ENCODE measurements at regions not wholly inside any gene's neighbourhood (a gene's known extent, or its start where the extent isn't known, plus 50 kb on each side); places are given as distances from the start of the nearest gene placed in this dataset.
"Not testable (repeated sequence)": the region's sequence is repeated elsewhere in the genome, so short reads cannot be mapped to it uniquely, and the experiment has no call there.

DNA sequence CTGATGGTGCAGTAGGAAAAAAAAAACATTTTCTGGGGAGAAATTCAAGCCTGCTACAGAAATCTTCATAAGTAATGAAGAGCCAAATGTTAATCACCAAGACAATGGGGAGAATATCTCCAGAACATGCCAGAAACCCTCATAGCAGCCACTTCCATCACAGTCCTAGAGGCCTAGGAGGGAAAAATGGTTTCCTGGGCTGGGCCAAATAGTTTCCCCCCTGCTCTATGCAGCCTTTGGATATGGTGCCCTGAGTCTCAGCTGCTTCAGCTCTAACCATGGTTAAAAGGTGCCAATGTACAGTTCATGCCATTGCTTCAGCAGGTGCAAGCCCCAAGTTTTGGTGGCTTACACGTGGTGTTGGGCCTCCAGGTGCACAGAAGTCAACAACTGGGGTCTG lies 113.1 kb downstream of the ZNF648 start:
- no peak for DNase-seq

DNA sequence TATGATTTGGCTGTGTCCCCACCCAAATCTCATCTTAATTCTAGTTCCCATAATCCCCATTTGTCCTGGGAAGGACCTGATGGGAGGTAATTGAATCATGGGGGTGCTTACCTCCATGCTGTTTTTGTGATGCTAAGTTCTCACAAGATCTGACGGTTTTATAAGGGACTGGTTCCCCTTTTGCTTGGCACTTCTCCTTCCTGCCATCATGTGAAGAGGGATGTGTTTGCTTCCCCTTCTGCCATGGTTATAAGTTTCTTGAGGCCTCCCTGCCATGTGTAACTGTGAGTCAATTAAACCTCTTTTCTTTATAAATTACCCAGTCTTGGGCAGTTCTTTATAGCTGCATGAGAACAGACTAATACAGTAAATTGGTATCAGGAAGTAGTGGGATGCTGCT lies 114.1 kb downstream of the ZNF648 start:
- DNase-seq = no peak

DNA sequence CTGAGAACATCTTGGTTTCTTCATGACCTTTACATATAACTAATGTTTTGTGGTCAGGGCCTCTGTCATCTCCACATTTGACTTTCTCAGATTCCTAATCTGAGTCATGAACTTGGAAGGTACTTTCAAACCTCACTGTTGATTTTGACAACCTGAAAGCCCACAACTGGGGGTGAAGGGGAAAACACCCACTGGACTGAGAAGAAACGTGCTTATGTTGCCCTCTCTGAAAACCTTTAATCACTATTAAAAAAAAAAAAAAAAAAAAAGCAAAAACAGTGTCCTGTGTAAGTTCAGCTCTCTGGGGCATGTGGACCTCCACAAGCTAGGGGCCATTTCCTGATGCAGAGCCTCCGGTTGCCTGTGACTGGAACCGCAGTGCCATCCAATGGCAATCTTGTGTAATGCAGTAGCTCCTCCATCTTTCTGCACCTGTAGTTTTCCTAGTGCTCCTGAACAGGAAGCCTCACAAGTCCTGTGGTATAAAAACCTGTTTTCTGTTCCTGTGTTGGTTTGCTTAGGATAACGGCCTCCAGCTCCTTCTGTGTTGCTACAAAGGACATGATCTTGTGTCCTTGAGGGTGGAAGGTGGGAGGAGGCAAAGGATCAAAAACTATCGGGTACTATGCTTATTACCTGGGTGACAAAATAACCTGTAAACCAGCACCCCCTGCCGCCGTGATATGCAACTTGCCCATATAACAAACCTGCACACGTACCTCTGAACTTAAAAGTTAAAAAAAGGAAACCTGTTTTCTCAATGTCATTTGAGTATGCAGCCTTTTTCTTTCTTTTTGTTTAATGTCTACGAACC lies 124.5 kb downstream of the ZNF648 start:
- peak; percentile 11 for DNase-seq

DNA sequence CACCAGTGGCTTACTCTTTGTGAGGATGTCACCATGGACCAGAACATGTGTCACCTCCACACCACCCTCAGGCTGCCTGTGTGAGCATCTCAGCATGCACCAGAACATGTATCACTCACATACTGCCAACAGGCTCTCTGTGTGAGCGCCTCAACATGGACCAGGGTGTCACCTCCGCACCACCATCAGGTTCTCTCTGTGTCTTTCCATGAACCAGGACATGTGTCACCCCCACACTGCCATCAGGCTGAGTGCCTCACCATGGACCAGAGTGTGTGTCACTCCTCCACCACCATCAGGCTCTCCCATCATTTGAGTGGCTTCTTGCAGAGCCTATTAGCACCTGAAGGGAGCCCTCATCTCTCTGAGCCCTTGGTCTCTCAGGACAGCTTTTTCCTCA lies 125.2 kb downstream of the ZNF648 start:
- DNase-seq = no peak

DNA sequence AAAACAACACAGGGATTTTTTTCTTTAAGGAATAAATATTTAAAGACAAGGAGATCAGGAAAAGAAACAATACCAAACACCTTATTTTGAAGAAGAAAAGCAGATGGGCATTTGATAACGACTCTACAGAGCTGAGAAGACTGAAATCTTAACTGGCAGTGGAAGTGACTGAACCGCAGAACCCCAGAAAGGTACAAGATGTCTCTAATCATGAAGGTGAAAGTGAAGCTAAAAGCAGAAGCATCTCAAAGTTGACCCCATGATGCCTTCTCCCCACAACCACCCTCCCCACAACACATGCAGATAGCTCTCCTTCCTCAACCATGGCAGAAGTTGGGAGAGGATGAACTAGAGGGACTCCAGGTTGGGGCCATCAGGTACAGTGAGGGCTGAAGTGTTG lies 129.6 kb downstream of the ZNF648 start:
- DNase-seq = no peak

DNA sequence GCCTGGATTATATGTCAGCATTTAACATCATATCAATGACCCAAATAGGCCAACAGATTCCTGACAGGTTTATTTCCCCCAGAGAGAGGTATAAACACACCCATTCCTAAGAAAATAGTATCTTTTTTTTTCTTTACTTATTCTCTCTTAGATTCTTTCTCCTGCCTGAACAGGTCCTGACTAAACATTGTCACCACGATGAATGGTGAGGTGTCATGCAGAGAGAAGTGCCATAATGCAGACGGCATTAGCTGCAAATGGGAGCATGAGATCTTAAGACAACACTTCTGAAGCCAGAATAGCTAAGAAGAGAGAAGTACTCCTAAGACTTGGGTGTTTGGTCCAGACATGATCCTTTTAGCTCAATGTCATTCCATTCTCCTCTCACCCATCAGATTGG lies 131.3 kb downstream of the ZNF648 start:
- DNase-seq = no peak

DNA sequence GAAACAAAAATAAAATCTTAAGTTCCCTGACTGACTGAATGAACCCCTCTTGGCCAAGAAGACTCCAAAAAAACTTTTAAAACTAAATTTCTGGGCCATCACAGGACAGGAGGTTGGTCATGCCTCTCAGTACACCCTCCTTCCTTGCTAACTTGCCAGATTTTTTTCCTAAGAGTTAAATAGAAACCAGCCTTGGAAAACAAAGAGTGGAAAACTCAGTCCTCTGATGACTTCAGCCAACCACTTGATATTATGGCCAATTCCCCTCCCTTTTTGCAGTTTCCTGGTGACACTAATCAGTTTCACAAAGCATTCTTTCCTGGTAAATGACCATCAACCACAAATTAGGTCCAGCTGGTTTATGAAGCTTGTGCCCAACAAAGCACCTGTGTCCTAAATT lies 134.8 kb downstream of the ZNF648 start:
- DNase-seq = no peak

DNA sequence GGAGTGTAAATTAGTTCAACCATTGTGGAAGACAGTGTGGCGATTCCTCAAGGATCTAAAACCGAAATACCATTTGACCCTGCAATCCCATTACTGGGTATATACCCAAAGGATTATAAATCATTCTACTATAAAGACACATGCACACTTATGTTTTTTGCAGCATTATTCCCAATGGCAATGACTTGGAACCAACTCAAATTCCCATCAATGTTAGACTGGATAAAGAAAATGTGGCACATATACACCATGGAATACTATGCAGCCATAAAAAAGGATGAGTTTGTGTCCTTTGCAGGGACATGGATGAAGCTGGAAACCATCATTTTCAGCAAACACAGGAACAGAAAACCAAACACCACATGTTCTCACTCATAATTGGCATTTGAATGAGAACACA lies 137.5 kb downstream of the ZNF648 start:
- not testable (repeated sequence) for DNase-seq

DNA sequence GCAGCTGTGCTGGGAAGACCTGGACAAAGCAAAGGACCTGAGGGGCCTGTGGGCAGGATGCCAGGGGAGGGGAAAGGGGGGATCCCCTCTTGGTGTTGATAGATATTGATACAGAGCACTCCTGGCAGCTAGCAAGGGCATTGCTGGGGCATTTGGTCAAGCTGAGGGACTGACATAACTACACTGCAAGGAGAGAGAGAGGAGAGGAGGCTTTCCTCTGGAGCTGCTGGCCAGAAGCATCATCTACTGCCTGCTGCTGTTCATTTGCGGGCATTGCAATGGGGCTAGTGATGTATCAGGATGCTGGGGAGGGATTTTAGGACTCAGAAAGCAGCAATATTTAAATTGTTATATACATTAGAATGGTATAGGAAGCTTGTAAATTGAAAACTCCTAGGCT lies 142.0 kb downstream of the ZNF648 start:
- DNase-seq = no peak

DNA sequence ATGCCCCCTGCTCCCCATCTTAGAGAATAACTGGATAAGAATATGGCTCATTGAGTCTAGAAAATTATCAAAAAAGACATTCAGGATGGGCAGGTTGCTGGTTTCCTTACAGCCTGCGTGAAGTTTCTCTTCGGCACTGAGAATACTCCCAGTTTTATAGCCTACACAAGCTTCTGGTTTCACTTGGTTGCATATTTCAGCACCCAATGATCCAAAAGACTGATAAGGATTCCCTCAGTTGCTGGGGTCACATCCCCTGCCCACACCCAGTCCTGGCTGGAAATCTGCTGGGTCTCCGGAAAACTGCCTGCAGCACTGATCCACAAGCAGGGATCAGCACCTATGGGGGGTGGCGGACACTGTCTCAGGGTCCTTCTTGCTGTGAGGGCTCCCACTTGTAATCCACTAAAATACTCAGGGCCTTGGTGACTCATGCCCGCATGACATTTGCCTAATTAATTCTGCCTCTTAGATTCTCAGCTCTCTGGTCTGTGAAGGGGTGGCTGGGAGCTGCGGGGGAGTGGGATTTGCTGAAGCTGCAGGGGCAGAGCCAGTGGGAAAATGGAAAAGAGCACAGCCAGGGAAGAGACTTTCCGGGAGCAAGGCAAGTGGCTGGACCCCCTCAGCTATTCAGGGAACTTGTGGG lies 142.5 kb downstream of the ZNF648 start:
- no peak for DNase-seq

DNA sequence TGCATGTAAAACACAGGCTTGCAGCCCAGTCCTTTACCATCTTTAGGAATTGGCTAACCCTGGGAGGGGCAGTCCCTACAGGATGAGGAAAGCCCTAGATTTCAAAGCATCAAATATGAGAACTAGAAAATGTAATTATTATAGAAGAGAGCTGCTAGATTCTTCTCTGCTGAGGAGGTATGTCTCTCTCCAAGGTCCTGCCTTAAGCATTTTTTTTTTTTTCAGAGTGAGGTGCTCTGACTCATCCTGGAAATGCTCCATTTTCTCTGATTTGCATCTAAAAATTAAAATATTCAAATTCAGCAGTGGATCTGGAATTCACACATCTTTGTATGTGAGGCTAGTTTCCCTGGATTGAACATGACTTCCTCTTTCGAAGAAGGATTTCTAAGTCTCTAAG lies 149.8 kb downstream of the ZNF648 start:
- DNase-seq = no peak

DNA sequence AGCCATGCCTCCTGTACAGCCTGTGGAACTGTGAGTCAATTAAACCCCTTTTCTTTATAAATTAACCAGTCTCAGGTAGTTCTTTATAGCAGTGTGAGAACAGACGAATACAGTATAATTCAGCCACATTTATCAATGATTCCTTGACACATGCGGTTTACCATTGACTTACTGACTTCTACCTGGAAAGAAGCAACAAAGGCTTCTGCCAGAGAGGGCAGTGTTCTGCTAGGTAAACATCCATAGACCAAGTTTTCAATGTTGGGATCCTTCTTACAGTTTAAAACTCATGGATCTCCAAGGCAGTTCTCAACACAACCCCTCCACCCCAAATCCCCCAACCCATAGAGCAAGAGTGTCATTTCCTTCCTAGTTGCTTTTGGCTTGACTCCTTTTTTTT lies 150.6 kb downstream of the ZNF648 start:
- DNase-seq = no peak

DNA sequence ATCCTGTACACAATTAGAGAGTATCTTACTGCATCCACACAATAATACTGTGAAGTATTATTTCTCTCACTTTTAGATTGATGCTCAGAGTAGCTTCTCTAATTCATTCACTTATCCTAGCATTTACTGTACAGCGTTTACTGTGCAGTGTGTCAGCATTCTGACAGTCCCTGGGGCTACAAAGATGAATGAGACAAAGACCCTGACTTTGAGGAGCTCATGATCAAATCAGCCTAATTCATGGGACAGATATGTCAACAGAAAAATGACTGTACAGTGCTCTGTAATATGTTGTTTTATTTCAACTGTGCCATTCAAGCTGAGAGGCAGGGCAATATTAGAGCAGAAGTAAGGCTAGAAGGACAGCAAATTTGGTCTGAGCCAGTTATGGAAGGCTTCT lies 152.5 kb downstream of the ZNF648 start:
- DNase-seq = no peak

DNA sequence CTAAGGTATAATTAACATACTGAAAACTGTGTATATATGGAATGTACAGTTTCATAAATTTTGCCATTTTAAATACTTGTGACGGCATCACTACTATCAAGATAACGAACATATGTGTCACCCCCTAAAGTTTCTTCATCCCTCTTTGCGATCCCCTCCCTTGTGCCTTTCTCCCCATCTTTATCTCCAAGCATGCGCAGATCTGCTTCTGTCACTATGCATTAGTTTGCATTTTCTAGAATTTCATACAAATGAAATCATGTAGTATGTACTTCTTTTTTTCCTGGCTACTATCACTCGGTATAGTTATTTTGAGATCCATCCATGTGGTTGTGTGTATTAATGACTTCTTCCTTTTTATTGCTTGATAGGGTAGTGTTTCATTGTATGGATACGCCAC lies 154.9 kb downstream of the ZNF648 start:
- DNase-seq = no peak

DNA sequence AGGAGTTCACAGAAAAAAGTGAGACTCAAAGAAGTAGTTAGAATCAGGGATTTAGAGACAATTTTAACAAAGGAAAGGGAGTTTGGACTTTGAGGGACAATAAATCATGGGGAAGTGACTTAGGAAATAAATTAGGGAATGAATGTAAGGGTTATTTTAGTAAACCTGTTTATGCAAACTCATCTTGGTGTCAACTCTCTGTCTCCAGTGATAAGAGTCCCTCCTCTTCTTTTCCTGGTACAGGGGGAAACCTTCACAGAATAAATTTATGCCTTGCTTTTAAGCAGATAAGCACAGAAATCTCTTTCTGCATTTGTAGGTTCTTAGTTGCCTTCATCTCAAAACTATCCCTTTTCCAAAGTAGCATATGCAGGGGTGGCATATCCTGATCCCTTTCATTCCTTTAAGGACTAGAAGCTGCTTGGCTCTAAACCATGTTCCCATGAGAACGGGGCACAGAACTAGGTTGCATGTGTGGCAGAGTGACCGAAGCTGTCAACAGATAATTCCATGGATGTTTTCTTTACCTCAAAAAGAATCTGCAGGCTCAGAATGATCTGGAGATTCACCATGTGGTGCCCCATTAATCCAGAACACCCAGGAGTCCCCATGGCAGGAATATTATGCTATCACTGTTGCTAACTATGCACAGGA lies 155.4 kb downstream of the ZNF648 start:
- no peak for DNase-seq

DNA sequence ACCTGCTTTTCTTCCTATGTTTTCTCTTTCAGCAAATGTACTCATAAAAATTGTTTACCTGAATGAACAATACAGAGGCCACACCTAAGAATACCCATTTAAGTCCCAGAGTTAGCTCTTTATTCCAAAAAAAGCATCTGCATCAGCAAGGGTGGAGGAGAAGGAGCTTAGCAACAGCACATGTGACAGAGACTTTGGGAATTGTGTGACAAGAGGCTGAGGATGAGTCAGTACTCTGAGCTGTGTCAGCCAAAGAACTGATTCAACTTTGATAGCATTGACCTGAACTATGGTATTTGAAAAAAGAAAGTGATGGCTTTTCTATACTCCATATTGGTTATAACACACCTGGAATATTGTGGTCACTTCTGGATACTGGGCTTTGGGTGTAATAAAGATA lies 162.7 kb downstream of the ZNF648 start:
- DNase-seq = no peak

DNA sequence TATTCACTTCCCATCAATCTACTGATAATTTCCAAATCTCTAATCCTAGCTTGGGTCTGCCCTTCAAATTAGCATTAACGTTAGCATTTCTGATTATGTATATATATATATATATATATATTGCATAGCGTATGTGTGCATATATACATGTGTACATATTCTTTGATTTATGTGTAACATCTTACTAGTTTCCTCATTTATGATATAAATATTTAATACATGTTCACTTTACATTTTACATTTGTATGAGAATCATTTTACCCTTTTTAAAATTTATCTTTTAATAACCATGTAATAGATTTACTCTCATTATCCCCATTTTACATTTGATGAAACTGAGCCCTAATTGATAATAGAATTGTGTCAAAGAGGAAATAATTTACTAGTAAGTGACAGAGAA lies 164.7 kb downstream of the ZNF648 start:
- DNase-seq = no peak

DNA sequence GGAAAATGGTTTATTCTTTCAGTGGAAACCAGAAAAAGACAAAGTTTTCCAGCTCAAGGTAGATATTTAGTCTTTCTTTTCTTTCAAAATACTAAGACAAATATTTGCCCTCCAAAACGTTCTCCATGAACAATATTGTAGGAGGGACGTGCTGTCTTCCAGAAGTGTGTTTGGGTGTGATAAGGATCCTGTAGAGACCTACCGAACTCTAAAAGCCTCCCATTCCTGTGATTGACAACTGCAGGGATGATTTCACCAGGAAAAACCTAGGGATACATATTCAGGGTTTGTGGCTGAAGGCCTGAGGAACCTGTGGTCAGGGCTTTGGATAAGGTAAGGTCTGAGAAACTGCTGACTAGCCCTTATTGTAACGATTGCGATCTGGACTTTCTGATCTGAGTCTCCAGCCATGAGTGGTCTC lies 167.1 kb downstream of the ZNF648 start:
- DNase-seq = no peak

DNA sequence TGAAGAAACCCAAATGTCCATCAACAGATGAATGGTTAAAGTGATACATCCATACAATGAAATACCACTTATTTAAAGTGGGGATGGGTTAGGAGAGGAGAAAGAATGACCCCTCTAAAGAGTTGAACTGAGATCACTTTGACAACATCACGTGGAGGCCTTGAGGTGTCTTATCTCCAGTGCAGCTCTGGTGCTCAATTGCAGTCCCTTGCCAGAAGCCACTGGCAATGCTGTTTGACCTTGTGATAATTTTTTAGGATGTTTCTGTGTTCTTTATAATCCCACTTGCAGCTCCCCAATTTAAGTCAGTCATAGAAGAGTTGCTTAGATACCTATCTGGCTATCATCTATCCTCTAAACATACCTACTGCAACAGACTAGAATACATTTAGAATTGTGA lies 167.6 kb downstream of the ZNF648 start:
- no peak for DNase-seq

DNA sequence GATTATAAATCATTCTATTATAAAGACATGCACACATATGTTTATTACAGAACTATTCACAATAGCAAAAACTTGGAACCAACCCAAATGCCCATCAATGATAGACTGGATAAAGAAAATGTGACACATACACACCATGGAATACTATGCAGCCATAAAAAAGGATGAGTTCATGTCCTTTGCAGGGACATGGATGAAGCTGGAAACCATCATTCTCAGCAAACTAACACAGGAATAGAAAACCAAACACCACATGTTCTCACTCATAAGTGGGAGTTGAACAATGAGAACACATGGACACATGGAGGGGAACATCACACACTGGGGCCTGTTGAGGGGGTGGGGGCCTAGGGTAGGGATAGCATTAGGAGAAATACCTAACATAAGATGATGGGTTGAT lies 168.4 kb downstream of the ZNF648 start:
- not testable (repeated sequence) for DNase-seq

DNA sequence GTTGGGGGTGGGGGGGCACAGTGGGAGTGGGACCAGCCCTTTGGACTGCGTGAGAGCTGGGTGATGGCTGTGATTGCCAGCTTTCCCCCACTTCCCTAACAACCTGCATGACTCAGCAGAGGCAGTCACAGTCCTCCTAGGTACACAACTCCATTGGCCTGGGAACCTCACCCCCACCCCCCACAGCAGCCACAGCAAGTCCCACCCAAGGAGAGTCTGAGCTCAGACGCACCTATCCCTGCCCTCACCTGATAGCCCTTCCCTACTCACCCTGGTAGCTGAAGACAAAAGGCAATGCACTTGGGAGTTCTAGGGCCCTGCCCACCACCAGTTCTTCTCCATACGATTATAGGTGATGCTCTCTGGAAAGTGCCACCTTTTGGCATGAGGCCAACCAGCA lies 188.9 kb downstream of the ZNF648 start:
- DNase-seq = no peak

DNA sequence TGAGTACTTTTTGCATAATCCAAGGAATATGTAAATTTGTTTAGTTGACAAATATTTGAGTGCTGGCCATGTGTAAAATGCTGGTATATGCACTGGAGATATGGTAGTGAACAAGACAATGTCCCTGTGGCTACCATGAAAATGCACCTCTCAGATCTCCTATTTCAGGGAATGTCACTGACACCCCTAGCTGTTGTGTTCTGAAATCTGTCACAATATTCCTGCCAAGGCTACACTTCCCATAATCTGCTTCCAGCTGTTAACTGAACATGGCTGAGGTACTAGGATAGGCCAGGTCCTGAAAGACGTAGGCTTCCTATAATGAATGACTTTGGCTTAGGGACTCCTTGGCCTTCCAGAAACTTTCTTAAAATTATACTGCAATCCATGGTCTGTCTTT lies 197.8 kb downstream of the ZNF648 start:
- DNase-seq = no peak

DNA sequence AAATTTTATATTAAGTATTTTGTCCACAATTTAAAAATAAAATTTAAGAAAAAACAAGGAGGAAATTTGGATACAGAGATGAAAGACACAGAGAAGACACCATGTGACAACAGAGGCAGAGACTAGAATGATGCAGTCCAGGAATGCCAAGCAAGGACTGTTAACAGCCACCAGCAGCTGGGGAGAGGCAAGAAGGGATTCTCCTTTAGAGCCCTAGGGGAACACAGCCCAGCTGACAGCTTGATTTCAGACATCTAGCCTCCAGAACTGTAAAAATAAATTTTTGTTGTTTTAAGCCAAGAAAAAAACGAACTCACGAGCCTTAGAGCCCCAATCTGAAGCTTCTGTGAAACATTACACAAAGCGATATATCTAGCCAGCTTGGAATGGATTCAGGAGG lies 198.5 kb downstream of the ZNF648 start:
- no peak for DNase-seq

Measured in muscle of arm (tissue), 1 donor.